Panc1 (cell line): ENCODE measurements at regions not wholly inside any gene's neighbourhood (a gene's known extent, or its start where the extent isn't known, plus 50 kb on each side); places are given as distances from the start of the nearest gene placed in this dataset.

ENCODE experiments used
- ATAC-seq: fragments of 200-7000 bp; cut with Tn5 transposase; 2 replicates; pipeline ENCODE4 v1.9.1; 2020; ENCODE audit warnings: mild to moderate bottlenecking, moderate library complexity
- BruUV-seq: library from RNA; stranded (reverse); fragments of 400-500 nt; replicated peaks from 2 replicates; lab custom pipeline; 2021; lab: Mats Ljungman, UMichigan
- CTCF ChIA-PET: fragments of 300-600 bp; sonication (Branson Sonifier 250); formaldehyde crosslinking; loops from one replicate; lab custom pipeline; 2022; ENCODE audit warnings: antibody characterized with exemption; lab: Charles Lee
- POLR2A ChIA-PET: fragments of 300-600 bp; sonication (Branson Sonifier 250); formaldehyde crosslinking; loops from one replicate; lab custom pipeline; 2022; ENCODE audit warnings: antibody characterized with exemption; lab: Charles Lee
- DNase-seq: peaks from one replicate; pipeline ENCODE4 v3.0.0-alpha.2; 2010; ENCODE audit warnings: low read depth, low spot score
- H3K27ac ChIP-seq: 2 replicates; pipeline ENCODE4 v1.5.1; 2011; ENCODE audit warnings: mild to moderate bottlenecking, low read length, inconsistent platforms
- H3K27me3 ChIP-seq: fragments of 200-500 bp; sonication (Bioruptor generic); 2 replicates; pipeline ENCODE4 v1.6.0; 2014; ENCODE audit warnings: low read length, inconsistent platforms; ENCODE audit not compliant: control insufficient read depth, insufficient read depth
- H3K36me3 ChIP-seq: fragments of 200-500 bp; sonication (Bioruptor generic); 2 replicates; pipeline ENCODE4 v1.5.1; 2014; ENCODE audit warnings: inconsistent platforms, mild to moderate bottlenecking, low read length, moderate library complexity; ENCODE audit not compliant: control insufficient read depth, insufficient read depth
- H3K4me1 ChIP-seq: 2 replicates; pipeline ENCODE4 v1.5.1; 2011; ENCODE audit warnings: inconsistent platforms, mild to moderate bottlenecking, low read length, moderate library complexity; ENCODE audit not compliant: control insufficient read depth, insufficient read depth
- H3K4me3 ChIP-seq, 2 experiments: 2 replicates each; pipeline ENCODE4 v1.5.1; 2011 to 2012; ENCODE audit warnings: low read depth in 2 of 2, low read length in 2 of 2, mild to moderate bottlenecking in 2 of 2, inconsistent platforms in 1 of 2, moderate library complexity in 1 of 2
- H3K9me3 ChIP-seq: fragments of 200-500 bp; sonication (Bioruptor generic); 2 replicates; pipeline ENCODE4 v1.5.1; 2014; ENCODE audit warnings: low read depth, mild to moderate bottlenecking, inconsistent platforms, low read length, moderate library complexity; ENCODE audit not compliant: control insufficient read depth, insufficient read depth
- CTCF ChIP-seq: fragments of 450-650 bp; IDR thresholded peaks from 2 replicates; pipeline ENCODE4 v1.5.1; 2017; ENCODE audit warnings: mild to moderate bottlenecking
- POLR2AphosphoS5 ChIP-seq: IDR thresholded peaks from 2 replicates; pipeline ENCODE4 v1.6.1; 2012; ENCODE audit warnings: mild to moderate bottlenecking, low read depth, low read length, moderate library complexity
- REST ChIP-seq, 2 experiments: IDR thresholded peaks; 2 replicates each; pipeline ENCODE4 v1.6.1; 2011 to 2012; ENCODE audit warnings: low read depth in 2 of 2, control low read depth in 1 of 2, low read length in 1 of 2, mild to moderate bottlenecking in 1 of 2, moderate library complexity in 1 of 2; ENCODE audit not compliant: insufficient read depth in 1 of 2
- SIN3A ChIP-seq: IDR thresholded peaks from 2 replicates; pipeline ENCODE4 v1.6.1; 2012; ENCODE audit warnings: low read depth, mild to moderate bottlenecking, low read length, moderate library complexity, borderline replicate concordance; ENCODE audit not compliant: insufficient read depth
- TCF7L2 ChIP-seq: IDR thresholded peaks from 2 replicates; pipeline ENCODE4 v1.6.1; 2011; ENCODE audit warnings: mild to moderate bottlenecking, low read depth, low read length, inconsistent platforms
- in situ Hi-C: cut with HindIII; loops from 2 replicates; pipeline ENCODE4 v1.10.0; 2016; ENCODE audit warnings: low sequenced_read_pairs, low pct_unique_long_range_greater_than_20kb
- intact Hi-C: fragments of 100-400 bp; cut with micrococcal nuclease; formaldehyde crosslinking; loops from one replicate; pipeline ENCODE4 v1.10.0; 2022; ENCODE audit not compliant: unreplicated experiment

GRCh38 chr7:117990834-117991233, 117.6 kb upstream of the CTTNBP2 start:
- DNase-seq (no peak), ATAC-seq (no peak)
- ChIA-PET POLR2A (no interaction called here), CTCF (no interaction called here)
- Histone ChIP-seq H3K9me3 (no peaks in the 10 kb centered on the region), H3K36me3 (no peaks in the 10 kb centered on the region), H3K4me3 (no peak overlapping the region), H3K4me1 (no peaks in the 10 kb centered on the region), H3K27me3 (no peaks in the 10 kb centered on the region), H3K27ac (no peak overlapping the region)
- intact Hi-C loops: no loop called here
- BruUV-seq: no TSS peak
- in situ Hi-C loops: no loop called here
- TF ChIP-seq SIN3A: no peak
- no peak for TF ChIP-seq REST (IDR thresholded peaks at IDR 0.05; ENCODE audit: insufficient read depth in 1 of 2, low read depth in 2 of 2, low read length in 1 of 2)
- no peak for TF ChIP-seq TCF7L2
- no peak for TF ChIP-seq POLR2AphosphoS5
- no peak for TF ChIP-seq CTCF

GRCh38 chr7:117992635-117993376, 119.6 kb upstream of the CTTNBP2 start:
- no peak overlapping the region for H3K27ac ChIP-seq
- H3K9me3 ChIP-seq: no peaks in the 10 kb centered on the region
- ChIA-PET CTCF (interaction anchor here (0.6 kb wide), 1 partner anchor 41 kb away, joined by 3 read pairs; no protein-coding TSS in a partner anchor), POLR2A (no interaction called here)
- H3K36me3 ChIP-seq: no peaks in the 10 kb centered on the region
- BruUV-seq: no TSS peak
- in situ Hi-C loops (no loop called here), intact Hi-C loops (no loop called here)
- DNase-seq: no peak
- H3K27me3 ChIP-seq: no peaks in the 10 kb centered on the region
- H3K4me3 ChIP-seq: no peak overlapping the region
- TF ChIP-seq SIN3A (no peak), CTCF (no peak), TCF7L2 (no peak), POLR2AphosphoS5 (no peak), REST (IDR thresholded peaks at IDR 0.05; ENCODE audit: insufficient read depth in 1 of 2, low read depth in 2 of 2, low read length in 1 of 2) (no peak)
- ATAC-seq: no peak
- no peaks in the 10 kb centered on the region for H3K4me1 ChIP-seq
